ENCODE measurements at regions not wholly inside any gene's neighbourhood (a gene's known extent, or its start where the extent isn't known, plus 50 kb on each side); places are given as distances from the start of the nearest gene placed in this dataset.

GRCh38 chr19:33956941-33957340 lies 160.3 kb downstream of the KCTD15 start:
- TF ChIP-seq POLR2AphosphoS5 (IDR thresholded peaks at IDR 0.05; ENCODE audit: low read depth, low read length) = no peak
- TF ChIP-seq SIN3A (IDR thresholded peaks at IDR 0.05; ENCODE audit: borderline replicate concordance, insufficient read depth, low read length) = no peak
- no peak for TF ChIP-seq REST (IDR thresholded peaks at IDR 0.05; ENCODE audit: insufficient read depth in 1 of 2, low read depth in 2 of 2, low read length in 2 of 2)
